ENCODE measurements at regions not wholly inside any gene's neighbourhood (a gene's known extent, or its start where the extent isn't known, plus 50 kb on each side); places are given as distances from the start of the nearest gene placed in this dataset.

GRCh38 chr6:14771016-14771415 is 474.9 kb upstream of the JARID2 start:
- no peak overlapping the region for H3K27ac ChIP-seq
- no peak for DNase-seq
- no peak for TF ChIP-seq POLR2AphosphoS5 (IDR thresholded peaks at IDR 0.05)
- TF ChIP-seq CTCF (IDR thresholded peaks at IDR 0.05) = no peak
- TF ChIP-seq POLR2A (IDR thresholded peaks at IDR 0.05) = no peak
- no peak for TF ChIP-seq EP300 (IDR thresholded peaks at IDR 0.05)
- H3K36me3 ChIP-seq = no peaks in the 10 kb centered on the region
- peaks cover 0 to 8% (median 2%) of the 10 kb centered on the region in 4 donors for H3K4me1 ChIP-seq
- no peaks in the 10 kb centered on the region for H3K9me3 ChIP-seq
- no peaks in the 10 kb centered on the region for H3K27me3 ChIP-seq
- no peak overlapping the region for H3K4me3 ChIP-seq
- intact Hi-C loops (cut with DNase I; ENCODE audit: low total_unique reads) = no loop called here
- WGBS, 5 donors = 69 to 84% (median 75%) methylated on average over 3 of the region's 3 CpGs

- no peak overlapping the region for H3K27ac ChIP-seq
- H3K4me1 ChIP-seq = peaks cover 0 to 8% (median 2%) of the 10 kb centered on the region in 4 donors
- H3K36me3 ChIP-seq = no peaks in the 10 kb centered on the region
- 84 to 93% (median 91%) methylated on average over 7 of the region's 7 CpGs for WGBS, 5 donors
- intact Hi-C loops (cut with DNase I; ENCODE audit: low total_unique reads) = no loop called here
- no peak for TF ChIP-seq POLR2A (IDR thresholded peaks at IDR 0.05)
- TF ChIP-seq CTCF (IDR thresholded peaks at IDR 0.05) = no peak
- no peak for TF ChIP-seq EP300 (IDR thresholded peaks at IDR 0.05)
- TF ChIP-seq POLR2AphosphoS5 (IDR thresholded peaks at IDR 0.05) = no peak
- H3K4me3 ChIP-seq = no peak overlapping the region
- DNase-seq = no peak
- no peaks in the 10 kb centered on the region for H3K9me3 ChIP-seq
- H3K27me3 ChIP-seq = no peaks in the 10 kb centered on the region
Measured at GRCh38 chr6:14772188-14772587, 473.7 kb upstream of the JARID2 start.

- intact Hi-C loops (cut with DNase I; ENCODE audit: low total_unique reads) = no loop called here
- no peaks in the 10 kb centered on the region for H3K27me3 ChIP-seq
- H3K36me3 ChIP-seq = no peaks in the 10 kb centered on the region
- peaks cover 0 to 8% (median 2%) of the 10 kb centered on the region in 4 donors for H3K4me1 ChIP-seq
- H3K9me3 ChIP-seq = no peaks in the 10 kb centered on the region
- H3K27ac ChIP-seq = no peak overlapping the region
- DNase-seq = no peak
- 13 to 40% (median 26%) methylated on average over 1 of the region's 1 CpG for WGBS, 5 donors
- H3K4me3 ChIP-seq = no peak overlapping the region
- no peak for TF ChIP-seq POLR2AphosphoS5 (IDR thresholded peaks at IDR 0.05)
- TF ChIP-seq POLR2A (IDR thresholded peaks at IDR 0.05) = no peak
- no peak for TF ChIP-seq CTCF (IDR thresholded peaks at IDR 0.05)
- TF ChIP-seq EP300 (IDR thresholded peaks at IDR 0.05) = no peak
Measured at GRCh38 chr6:14775528-14775927, 470.3 kb upstream of the JARID2 start.

GRCh38 chr6:14776307-14776706 is 469.6 kb upstream of the JARID2 start:
- H3K4me1 ChIP-seq = peaks cover 0 to 8% (median 0%) of the 10 kb centered on the region in 4 donors
- WGBS, 5 donors = 47 to 67% (median 64%) methylated on average over 3 of the region's 3 CpGs
- intact Hi-C loops (cut with DNase I; ENCODE audit: low total_unique reads) = no loop called here
- TF ChIP-seq POLR2A (IDR thresholded peaks at IDR 0.05) (no peak), EP300 (IDR thresholded peaks at IDR 0.05) (no peak), POLR2AphosphoS5 (IDR thresholded peaks at IDR 0.05) (no peak), CTCF (IDR thresholded peaks at IDR 0.05) (no peak)
- no peaks in the 10 kb centered on the region for H3K36me3 ChIP-seq
- no peak for DNase-seq
- no peaks in the 10 kb centered on the region for H3K27me3 ChIP-seq
- no peak overlapping the region for H3K4me3 ChIP-seq
- H3K9me3 ChIP-seq = no peaks in the 10 kb centered on the region
- no peak overlapping the region for H3K27ac ChIP-seq
